ENCODE measurements at regions not wholly inside any gene's neighbourhood (a gene's known extent, or its start where the extent isn't known, plus 50 kb on each side); places are given as distances from the start of the nearest gene placed in this dataset.

- Histone ChIP-seq H3K4me1 (ENCODE audit: insufficient read depth, low read length, poor library complexity, severe bottlenecking) (peaks cover 62% of the 10 kb centered on the region), H4K20me1 (ENCODE audit: insufficient read depth, low read length) (no peaks in the 10 kb centered on the region), H3K27ac (ENCODE audit: low read depth, low read length, poor library complexity, severe bottlenecking) (peak overlapping the region; percentile 42), H3K79me2 (ENCODE audit: insufficient read depth, low read depth, low read length) (no peaks in the 10 kb centered on the region), H3K9me3 (ENCODE audit: low read length) (no peaks in the 10 kb centered on the region), H2AFZ (ENCODE audit: low read length) (peak overlapping the region; percentile 73), H3K4me2 (ENCODE audit: low read length) (peak overlapping the region; percentile 75), H3K4me3 (ENCODE audit: low read depth, low read length, poor library complexity, severe bottlenecking) (peak overlapping the region; percentile 53), H3K36me3 (ENCODE audit: insufficient read depth, low read length) (no peaks in the 10 kb centered on the region), H3K9me2 (ENCODE audit: insufficient read depth, low read length) (no peaks in the 10 kb centered on the region)
- ChIA-PET CTCF (ENCODE audit: unreplicated experiment) (interaction anchor here (0.8 to 1.6 kb wide), 3 partner anchors 12 to 35 kb away, joined by 3 to 5 read pairs (median 5); no protein-coding TSS in a partner anchor), POLR2A (interaction anchor here (0.6 to 4.4 kb wide), 12 partner anchors 7 to 247 kb away, joined by 3 to 30 read pairs (median 6); partner anchors contain the start of gene PFKFB3)
- no TSS peak for BruUV-seq (replicated peaks)
- intact Hi-C loops (cut with micrococcal nuclease; ENCODE audit: unreplicated experiment), result no loop called here
- TF ChIP-seq CTCF (conservative IDR thresholded peaks at IDR 0.05; ENCODE audit: low read length) (no peak; the same call in 1 of the 2 replicates), EZH2phosphoT487 (IDR thresholded peaks at IDR 0.05; ENCODE audit: borderline replicate concordance, low read depth, low read length) (no peak)
- DNase-seq (ENCODE audit: low spot score), result peak; percentile 47
These were observed 110.6 kb downstream of the PFKFB3 start for GRCh38 chr10:6313111-6313895.

- Histone ChIP-seq H3K4me1 (ENCODE audit: insufficient read depth, low read length, poor library complexity, severe bottlenecking) (peaks cover 76% of the 10 kb centered on the region), H2AFZ (ENCODE audit: low read length) (peak overlapping the region; percentile 8; the same call in 1 of the 2 replicates), H4K20me1 (ENCODE audit: insufficient read depth, low read length) (no peaks in the 10 kb centered on the region), H3K9me2 (ENCODE audit: insufficient read depth, low read length) (no peaks in the 10 kb centered on the region), H3K27ac (ENCODE audit: low read depth, low read length, poor library complexity, severe bottlenecking) (no peak overlapping the region), H3K4me3 (ENCODE audit: low read depth, low read length, poor library complexity, severe bottlenecking) (no peak overlapping the region), H3K36me3 (ENCODE audit: insufficient read depth, low read length) (0 out of 2 replicates have a peak, but pooled peaks cover 4% of the 10 kb centered on the region), H3K4me2 (ENCODE audit: low read length) (peak overlapping the region; percentile 25), H3K79me2 (ENCODE audit: insufficient read depth, low read depth, low read length) (no peaks in the 10 kb centered on the region), H3K9me3 (ENCODE audit: low read length) (peaks cover 5% of the 10 kb centered on the region; the same call in 1 of the 2 replicates)
- no peak for DNase-seq (ENCODE audit: low spot score)
- BruUV-seq (replicated peaks), result no TSS peak
- POLR2A ChIA-PET, result interaction anchor here (0.6 to 4.4 kb wide), 5 partner anchors 9 to 33 kb away, joined by 3 to 30 read pairs (median 4); no protein-coding TSS in a partner anchor
- CTCF ChIA-PET (ENCODE audit: unreplicated experiment), result no interaction called here
- no peak for TF ChIP-seq CTCF (conservative IDR thresholded peaks at IDR 0.05; ENCODE audit: low read length)
- no peak for TF ChIP-seq EZH2phosphoT487 (IDR thresholded peaks at IDR 0.05; ENCODE audit: borderline replicate concordance, low read depth, low read length)
- intact Hi-C loops (cut with micrococcal nuclease; ENCODE audit: unreplicated experiment), result no loop called here
These were observed 112.0 kb downstream of the PFKFB3 start for GRCh38 chr10:6314620-6315205.
